GM21528 (cell line): ENCODE measurements at regions not wholly inside any gene's neighbourhood (a gene's known extent, or its start where the extent isn't known, plus 50 kb on each side); places are given as distances from the start of the nearest gene placed in this dataset.
A peak's percentile ranks its signal among the peaks of the same experiment; 100 is the strongest.

Experiments used
- ATAC-seq: cut with Tn5 transposase; IDR thresholded peaks from one replicate; pipeline ENCODE4 v1.9.1; 2021; ENCODE audit warnings: mild to moderate bottlenecking, moderate library complexity; ENCODE audit not compliant: unreplicated experiment, low FRiP score

- ATAC-seq, result no peak
Observed at GRCh38 chr11:30089921-30090320, 73.1 kb upstream of the KCNA4 start.

GRCh38 chr11:30091246-30091645 lies 74.4 kb upstream of the KCNA4 start:
- ATAC-seq, result no peak

DNA sequence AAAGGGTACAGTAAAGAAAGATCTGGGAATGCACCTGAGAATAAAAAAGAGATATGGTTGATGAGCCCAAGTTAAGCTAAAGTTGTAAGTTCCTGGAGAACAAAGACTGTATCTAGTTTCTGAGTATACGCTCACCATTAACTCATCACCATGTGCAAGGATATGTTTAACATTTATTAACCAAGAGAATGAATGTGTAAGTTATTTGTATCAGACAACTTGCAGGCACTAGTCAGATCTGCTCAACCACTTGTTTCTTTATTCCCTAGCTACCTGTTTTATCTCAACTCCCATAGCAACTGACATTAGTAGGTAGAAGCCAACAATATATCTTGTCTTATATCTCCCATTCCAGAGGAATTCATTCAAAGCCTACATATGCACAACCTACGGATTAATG lies 74.9 kb upstream of the KCNA4 start:
- no peak for ATAC-seq

- no peak for ATAC-seq
Observed at GRCh38 chr11:30092518-30092917, 75.7 kb upstream of the KCNA4 start.

- no peak for ATAC-seq
Observed at GRCh38 chr11:30100495-30100894, 83.7 kb upstream of the KCNA4 start.

DNA sequence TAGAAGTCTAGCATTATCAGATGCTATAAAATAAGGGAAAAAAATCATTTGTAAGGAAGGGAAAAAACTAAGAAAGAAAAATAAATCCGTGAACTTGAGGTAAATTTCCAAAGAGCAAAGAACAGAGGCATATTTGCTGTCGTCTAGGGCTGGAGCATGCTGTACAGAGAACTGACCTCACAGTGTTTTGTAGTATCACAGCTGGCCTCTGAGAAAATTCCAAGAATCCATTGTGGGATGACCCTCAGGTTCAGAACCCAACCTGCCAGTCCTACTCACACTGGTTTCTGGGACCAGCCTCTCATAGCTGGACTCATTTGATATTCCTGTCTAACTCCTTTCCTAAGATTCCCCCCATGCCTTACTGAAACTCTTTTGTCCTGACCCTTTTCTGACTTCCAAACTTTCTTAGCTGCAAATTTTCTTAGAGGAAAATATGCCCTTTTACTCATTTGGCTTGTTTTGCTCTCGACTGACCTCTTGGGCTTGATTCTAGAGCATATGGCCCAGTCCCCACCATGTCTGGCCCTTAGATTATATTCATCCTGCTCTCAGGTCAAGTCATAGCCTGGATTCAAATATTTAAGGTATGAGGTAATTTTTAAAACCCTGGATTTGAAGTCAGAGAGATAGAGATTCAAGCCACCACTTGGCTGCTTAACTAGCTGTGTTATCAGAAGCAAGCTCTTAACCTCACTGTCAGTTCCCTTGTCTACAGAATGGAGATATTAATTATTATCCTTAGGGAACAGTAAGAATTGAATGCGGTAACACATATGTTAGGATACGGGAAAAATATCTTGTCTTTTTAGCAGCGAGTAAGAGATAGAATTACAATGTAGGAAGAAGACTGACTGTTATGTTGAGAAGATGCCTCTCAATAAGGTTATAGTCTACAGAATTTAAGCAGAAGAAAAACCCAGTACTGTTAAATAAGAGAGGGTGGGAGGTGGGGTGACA lies 89.7 kb upstream of the KCNA4 start:
- ATAC-seq, result no peak

- ATAC-seq, result no peak
Observed at GRCh38 chr11:30107899-30108298, 91.1 kb upstream of the KCNA4 start.

DNA sequence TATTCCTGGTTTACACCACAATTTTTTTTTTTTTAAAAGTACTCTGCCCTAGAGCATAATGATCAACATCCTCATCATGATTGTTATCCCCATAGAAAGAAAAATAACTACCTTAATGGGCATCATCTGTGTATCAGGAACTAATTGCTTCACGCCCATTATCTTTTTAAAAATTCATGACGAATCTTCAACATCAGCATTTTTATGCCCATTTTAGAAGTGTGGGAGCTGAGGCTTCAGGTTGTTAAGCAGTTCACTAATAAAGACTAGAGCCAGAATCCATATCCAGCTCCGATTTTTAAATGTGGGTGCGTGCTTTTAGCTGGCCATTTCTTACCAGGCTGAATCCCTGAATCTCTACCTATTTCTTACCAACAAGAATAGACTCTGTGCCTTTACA lies 92.9 kb upstream of the KCNA4 start:
- no peak for ATAC-seq

GRCh38 chr11:30110691-30111090 lies 93.9 kb upstream of the KCNA4 start:
- no peak for ATAC-seq

GRCh38 chr11:30111786-30112185 lies 95.0 kb upstream of the KCNA4 start:
- no peak for ATAC-seq

GRCh38 chr11:30113326-30113898 lies 96.6 kb upstream of the KCNA4 start:
- no peak for ATAC-seq

- ATAC-seq, result no peak
Observed at GRCh38 chr11:30116512-30116911, 99.7 kb upstream of the KCNA4 start.

- no peak for ATAC-seq
Observed at GRCh38 chr11:30120045-30120589, 103.3 kb upstream of the KCNA4 start.

DNA sequence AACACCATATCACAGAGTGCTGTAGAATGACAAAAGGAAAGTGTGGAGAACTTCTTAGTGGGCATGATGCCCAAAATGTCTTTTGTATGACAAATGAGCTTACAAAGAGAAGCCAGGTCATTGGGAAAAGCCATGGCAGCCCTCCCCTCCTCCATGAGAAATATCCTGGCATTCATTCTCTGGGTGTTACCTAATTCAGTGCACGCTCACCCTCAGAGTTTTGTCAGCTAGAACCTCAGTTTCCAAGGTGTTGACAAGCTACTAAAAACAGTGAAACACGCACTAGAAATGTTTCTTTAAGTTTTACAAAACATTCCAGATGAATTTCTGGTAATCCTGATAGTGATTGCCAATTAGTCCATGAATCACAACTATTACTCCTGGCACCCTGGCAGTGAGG lies 105.4 kb upstream of the FSHB start:
- ATAC-seq, result no peak

DNA sequence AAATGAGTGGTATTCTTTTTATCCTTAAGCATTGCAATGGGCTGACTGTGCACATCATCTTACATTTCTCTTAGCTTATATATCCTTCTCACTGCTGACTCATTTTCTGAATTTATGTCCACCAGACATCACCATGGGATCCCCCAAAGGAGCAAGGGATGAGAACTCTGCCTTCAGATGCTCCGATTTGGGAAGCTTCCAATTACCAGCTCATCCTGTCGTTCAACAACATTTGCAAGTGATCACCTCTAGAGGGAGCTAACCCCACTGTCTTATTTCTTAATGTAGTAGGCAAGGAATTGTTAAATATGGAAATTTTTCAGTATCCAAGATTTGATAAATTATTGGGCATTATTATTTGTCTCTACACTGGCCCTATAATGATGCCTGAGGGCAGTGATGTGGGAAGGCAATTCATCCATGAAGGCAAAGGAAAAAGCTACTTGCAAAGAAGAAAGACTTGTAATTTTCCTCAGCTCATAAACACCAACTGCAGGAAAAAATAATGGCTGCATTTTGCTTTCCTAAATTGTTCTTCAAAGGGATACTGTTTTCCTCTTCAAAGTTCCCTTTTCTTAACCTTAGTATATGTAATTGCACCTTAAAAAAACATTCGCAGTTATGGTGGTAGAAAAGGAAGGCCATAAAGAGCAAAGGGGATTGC lies 102.4 kb upstream of the FSHB start:
- ATAC-seq, result no peak

- no peak for ATAC-seq
Observed at GRCh38 chr11:30131535-30131934, 99.3 kb upstream of the FSHB start.

- ATAC-seq, result no peak
Observed at GRCh38 chr11:30133281-30133680, 97.5 kb upstream of the FSHB start.

GRCh38 chr11:30143098-30143705 lies 87.6 kb upstream of the FSHB start:
- ATAC-seq, result peak; percentile 72

GRCh38 chr11:30147293-30147692 lies 83.5 kb upstream of the FSHB start:
- no peak for ATAC-seq

- no peak for ATAC-seq
Observed at GRCh38 chr11:30149998-30150397, 80.8 kb upstream of the FSHB start.

DNA sequence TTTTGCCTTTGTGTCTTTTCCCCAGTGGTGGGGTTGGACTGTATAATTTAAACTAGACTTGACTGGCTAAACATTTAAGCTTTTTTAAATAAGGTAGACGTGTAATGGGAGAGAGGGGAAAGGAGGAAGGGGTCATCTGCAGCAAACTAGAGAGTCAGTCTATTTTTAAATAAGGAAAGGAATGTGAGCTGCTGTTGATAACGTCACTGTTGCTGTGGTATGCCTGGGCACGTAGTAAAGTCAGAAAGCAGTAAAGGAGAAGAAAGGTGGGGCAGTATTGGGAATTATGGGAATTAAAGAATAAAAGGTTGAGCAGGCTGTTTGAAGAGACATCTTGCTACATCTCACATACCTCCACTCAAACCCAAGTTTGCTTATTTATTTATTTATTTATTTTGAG lies 80.4 kb upstream of the FSHB start:
- no peak for ATAC-seq
